ENCODE measurements at regions not wholly inside any gene's neighbourhood (a gene's known extent, or its start where the extent isn't known, plus 50 kb on each side); places are given as distances from the start of the nearest gene placed in this dataset.

DNA sequence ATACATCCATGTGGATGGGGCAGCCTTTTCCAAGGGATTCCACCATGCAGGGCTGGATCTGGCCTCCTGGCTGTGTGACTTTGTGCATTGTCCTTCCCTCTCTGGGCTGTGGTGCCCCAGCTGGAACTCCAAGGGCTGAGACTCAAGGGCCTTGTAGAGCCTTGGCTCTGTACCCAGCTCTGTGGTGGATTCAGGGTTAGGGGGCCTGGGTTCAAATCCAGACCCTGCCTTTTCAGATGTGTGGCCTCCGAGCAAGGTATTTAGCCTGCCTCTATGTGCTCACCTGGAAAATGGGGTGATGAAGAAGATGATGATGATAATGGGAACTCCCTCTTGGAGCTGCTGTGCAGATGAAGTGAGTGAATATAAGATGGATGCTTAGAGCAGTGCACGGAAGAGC lies 161.9 kb downstream of the WNT7A start:
- dilution Hi-C loops (cut with MboI; ENCODE audit: extremely low pct_ligation_motif_present, low sequenced_read_pairs) (no loop called here), intact Hi-C loops (cut with micrococcal nuclease) (no loop called here)
- Histone ChIP-seq H3K9me1 (replicated peaks; ENCODE audit: control insufficient read depth, extremely low read depth, insufficient read depth, low read length) (no peaks in the 10 kb centered on the region), H3K27ac (ENCODE audit: insufficient read depth, low read depth, low read length) (no peak overlapping the region), H3K36me3 (ENCODE audit: control insufficient read depth in 2 of 2, extremely low read depth in 1 of 2, insufficient read depth in 2 of 2, low read length in 2 of 2) (no peaks in the 10 kb centered on the region), H4K20me1 (replicated peaks; ENCODE audit: control insufficient read depth, extremely low read depth, insufficient read depth, low read length) (no peaks in the 10 kb centered on the region), H3K9ac (replicated peaks; ENCODE audit: extremely low read depth, insufficient read depth, low read length) (no peak overlapping the region), H3K4me1 (ENCODE audit: control insufficient read depth, extremely low read depth, insufficient read depth, low read length) (no peaks in the 10 kb centered on the region), H2AFZ (ENCODE audit: low read depth, low read length) (no peak overlapping the region), H3K9me3 (replicated peaks; ENCODE audit: control insufficient read depth, insufficient read depth, low read length) (no peaks in the 10 kb centered on the region), H3K27me3 (ENCODE audit: control insufficient read depth in 2 of 2, insufficient read depth in 2 of 2, low read length in 2 of 2) (no peaks in the 10 kb centered on the region), H3K4me2 (ENCODE audit: insufficient read depth, low read length) (no peak overlapping the region), H3K4me3 (replicated peaks in 1 of 3; ENCODE audit: insufficient read depth in 1 of 3, low read depth in 1 of 3, low read length in 3 of 3) (no peak overlapping the region), H3K79me2 (ENCODE audit: control insufficient read depth, insufficient read depth, low read length) (no peaks in the 10 kb centered on the region)
- BruUV-seq (replicated peaks) = no TSS peak
- FAIRE-seq = no peak
- TF ChIP-seq EZH2 (IDR thresholded peaks at IDR 0.05; ENCODE audit: borderline replicate concordance, low read depth, low read length, severe bottlenecking) = no peak
- TF ChIP-seq, protein P1, sequence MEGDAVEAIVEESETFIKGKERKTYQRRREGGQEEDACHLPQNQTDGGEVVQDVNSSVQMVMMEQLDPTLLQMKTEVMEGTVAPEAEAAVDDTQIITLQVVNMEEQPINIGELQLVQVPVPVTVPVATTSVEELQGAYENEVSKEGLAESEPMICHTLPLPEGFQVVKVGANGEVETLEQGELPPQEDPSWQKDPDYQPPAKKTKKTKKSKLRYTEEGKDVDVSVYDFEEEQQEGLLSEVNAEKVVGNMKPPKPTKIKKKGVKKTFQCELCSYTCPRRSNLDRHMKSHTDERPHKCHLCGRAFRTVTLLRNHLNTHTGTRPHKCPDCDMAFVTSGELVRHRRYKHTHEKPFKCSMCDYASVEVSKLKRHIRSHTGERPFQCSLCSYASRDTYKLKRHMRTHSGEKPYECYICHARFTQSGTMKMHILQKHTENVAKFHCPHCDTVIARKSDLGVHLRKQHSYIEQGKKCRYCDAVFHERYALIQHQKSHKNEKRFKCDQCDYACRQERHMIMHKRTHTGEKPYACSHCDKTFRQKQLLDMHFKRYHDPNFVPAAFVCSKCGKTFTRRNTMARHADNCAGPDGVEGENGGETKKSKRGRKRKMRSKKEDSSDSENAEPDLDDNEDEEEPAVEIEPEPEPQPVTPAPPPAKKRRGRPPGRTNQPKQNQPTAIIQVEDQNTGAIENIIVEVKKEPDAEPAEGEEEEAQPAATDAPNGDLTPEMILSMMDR (IDR thresholded peaks at IDR 0.05; ENCODE audit: extremely low read depth in 1 of 2, insufficient read depth in 1 of 2, low read depth in 1 of 2, low read length in 2 of 2) = no peak
- no peak for TF ChIP-seq POLR2A (IDR thresholded peaks at IDR 0.05; ENCODE audit: low read depth, low read length)
- no peak for TF ChIP-seq GATA2 (IDR thresholded peaks at IDR 0.05; ENCODE audit: insufficient read depth, insufficient read length, low read depth, low read length)
- no peak for TF ChIP-seq FOS (IDR thresholded peaks at IDR 0.05; ENCODE audit: borderline replicate concordance, insufficient read depth, low read length)
- no peak for TF ChIP-seq MYC (IDR thresholded peaks at IDR 0.05; ENCODE audit: low read depth, low read length)
- TF ChIP-seq POLR2AphosphoS5 (IDR thresholded peaks at IDR 0.05; ENCODE audit: insufficient read depth, low read depth, low read length) = no peak
- ChIA-PET CTCF (no interaction called here), POLR2A (no interaction called here)
- no peak for DNase-seq (ENCODE audit: low read depth, low spot score)

Data from endothelial cell of umbilical vein (primary cell).